Osteoblast (primary cell): ENCODE measurements at regions not wholly inside any gene's neighbourhood (a gene's known extent, or its start where the extent isn't known, plus 50 kb on each side); places are given as distances from the start of the nearest gene placed in this dataset.
A peak's percentile ranks its signal among the peaks of the same experiment; 100 is the strongest.

Experiments used
- DNase-seq: peaks from one replicate; pipeline ENCODE4 v3.0.0; 2011; ENCODE audit warnings: low spot score, mixed read lengths; ENCODE audit not compliant: insufficient read length; ENCODE audit errors: missing footprints
- H2AFZ ChIP-seq: 2 replicates; pipeline ENCODE4 v1.6.0; 2011; ENCODE audit warnings: mild to moderate bottlenecking, low read length
- H3K27ac ChIP-seq: 2 replicates; pipeline ENCODE4 v1.5.1; 2011; ENCODE audit warnings: mild to moderate bottlenecking, low read depth, low read length, moderate library complexity
- H3K27me3 ChIP-seq: 2 replicates; pipeline ENCODE4 v1.6.0; 2012; ENCODE audit warnings: mild to moderate bottlenecking, control low read depth, inconsistent platforms, low read length, moderate library complexity; ENCODE audit not compliant: insufficient read depth
- H3K36me3 ChIP-seq: 2 replicates; pipeline ENCODE4 v1.5.1; 2011; ENCODE audit warnings: mild to moderate bottlenecking, low read length, control low read depth, moderate library complexity; ENCODE audit not compliant: insufficient read depth
- H3K4me1 ChIP-seq: 2 replicates; pipeline ENCODE4 v1.5.1; 2011; ENCODE audit warnings: mild to moderate bottlenecking, low read length, control low read depth, moderate library complexity; ENCODE audit not compliant: insufficient read depth
- H3K4me2 ChIP-seq: 2 replicates; pipeline ENCODE4 v1.6.0; 2011; ENCODE audit warnings: mild to moderate bottlenecking, low read length; ENCODE audit not compliant: insufficient read depth
- H3K4me3 ChIP-seq: fragments of 200-600 bp; sonication (generic); 3 replicates; pipeline ENCODE4 v1.5.1; 2012; ENCODE audit warnings: mild to moderate bottlenecking, low read length, inconsistent platforms; ENCODE audit not compliant: insufficient read depth
- H3K79me2 ChIP-seq: 2 replicates; pipeline ENCODE4 v1.6.0; 2012; ENCODE audit warnings: mild to moderate bottlenecking, low read length, control low read depth, inconsistent platforms; ENCODE audit not compliant: insufficient read depth
- H3K9me3 ChIP-seq: 2 replicates; pipeline ENCODE4 v1.5.1; 2011; ENCODE audit warnings: low read depth, low read length, control low read depth
- H4K20me1 ChIP-seq: 2 replicates; pipeline ENCODE4 v1.6.0; 2012; ENCODE audit warnings: mild to moderate bottlenecking, low read length, control low read depth; ENCODE audit not compliant: insufficient read depth
- CTCF ChIP-seq: IDR thresholded peaks from 2 replicates; pipeline ENCODE4 v1.5.1; 2011; ENCODE audit warnings: mild to moderate bottlenecking, low read depth, low read length, moderate library complexity; ENCODE audit errors: extremely low read depth

GRCh38 chr3:21020681-21021080, 730.3 kb downstream of the ZNF385D start:
- TF ChIP-seq CTCF = no peak
- H3K27me3 ChIP-seq = no peaks in the 10 kb centered on the region
- H3K4me3 ChIP-seq = no peak overlapping the region
- no peak overlapping the region for H3K27ac ChIP-seq
- peaks cover 3% of the 10 kb centered on the region for H3K9me3 ChIP-seq
- H2AFZ ChIP-seq = no peak overlapping the region
- no peaks in the 10 kb centered on the region for H3K4me1 ChIP-seq
- no peaks in the 10 kb centered on the region for H3K79me2 ChIP-seq
- no peak overlapping the region for H3K4me2 ChIP-seq
- no peaks in the 10 kb centered on the region for H3K36me3 ChIP-seq
- H4K20me1 ChIP-seq = no peaks in the 10 kb centered on the region
- DNase-seq = no peak

- Histone ChIP-seq H3K9me3 (peaks cover 3% of the 10 kb centered on the region), H3K36me3 (no peaks in the 10 kb centered on the region), H3K27ac (no peak overlapping the region), H3K79me2 (no peaks in the 10 kb centered on the region), H3K4me2 (no peak overlapping the region), H3K4me1 (no peaks in the 10 kb centered on the region), H4K20me1 (no peaks in the 10 kb centered on the region), H2AFZ (no peak overlapping the region), H3K4me3 (no peak overlapping the region), H3K27me3 (no peaks in the 10 kb centered on the region)
- TF ChIP-seq CTCF = no peak
- peak; percentile 31 for DNase-seq
These were observed 731.0 kb downstream of the ZNF385D start for GRCh38 chr3:21020043-21020442.

GRCh38 chr3:21017115-21017852, 733.7 kb downstream of the ZNF385D start:
- H3K9me3 ChIP-seq = peaks cover 3% of the 10 kb centered on the region
- H3K27ac ChIP-seq = no peak overlapping the region
- no peaks in the 10 kb centered on the region for H4K20me1 ChIP-seq
- DNase-seq = no peak
- no peaks in the 10 kb centered on the region for H3K79me2 ChIP-seq
- TF ChIP-seq CTCF = no peak
- H3K4me2 ChIP-seq = no peak overlapping the region
- H2AFZ ChIP-seq = no peak overlapping the region
- no peaks in the 10 kb centered on the region for H3K36me3 ChIP-seq
- H3K27me3 ChIP-seq = no peaks in the 10 kb centered on the region
- no peaks in the 10 kb centered on the region for H3K4me1 ChIP-seq
- H3K4me3 ChIP-seq = no peak overlapping the region

GRCh38 chr3:21013566-21013965, 737.4 kb downstream of the ZNF385D start:
- H3K4me2 ChIP-seq = no peak overlapping the region
- H4K20me1 ChIP-seq = no peaks in the 10 kb centered on the region
- peaks cover 5% of the 10 kb centered on the region for H3K9me3 ChIP-seq
- H3K27ac ChIP-seq = no peak overlapping the region
- H3K36me3 ChIP-seq = no peaks in the 10 kb centered on the region
- no peak for TF ChIP-seq CTCF
- H3K27me3 ChIP-seq = no peaks in the 10 kb centered on the region
- H2AFZ ChIP-seq = no peak overlapping the region
- no peaks in the 10 kb centered on the region for H3K4me1 ChIP-seq
- H3K4me3 ChIP-seq = no peak overlapping the region
- no peaks in the 10 kb centered on the region for H3K79me2 ChIP-seq
- no peak for DNase-seq
